ENCODE measurements at regions not wholly inside any gene's neighbourhood (a gene's known extent, or its start where the extent isn't known, plus 50 kb on each side); places are given as distances from the start of the nearest gene placed in this dataset.

GRCh38 chr1:78728359-78728758 lies 78.7 kb downstream of the IFI44 start:
- Histone ChIP-seq H3K4me1 (ENCODE audit: low read length) (no peaks in the 10 kb centered on the region; the same call in 1 of the 2 replicates), H3K27ac (ENCODE audit: low read length) (no peak overlapping the region), H4K20me1 (ENCODE audit: insufficient read depth, low read length) (no peaks in the 10 kb centered on the region), H3K4me3 (ENCODE audit: low read length) (no peak overlapping the region), H3K9me3 (ENCODE audit: insufficient read depth, low read length) (no peaks in the 10 kb centered on the region), H3K4me2 (ENCODE audit: low read length) (no peak overlapping the region), H3K79me2 (ENCODE audit: low read length) (no peaks in the 10 kb centered on the region), H3K9ac (ENCODE audit: low read length) (no peak overlapping the region), H3K27me3 (ENCODE audit: low read depth, low read length) (no peaks in the 10 kb centered on the region), H3K36me3 (replicated peaks; ENCODE audit: low read depth, low read length) (no peaks in the 10 kb centered on the region), H2AFZ (ENCODE audit: low read depth, low read length) (no peak overlapping the region)
- TF ChIP-seq EZH2phosphoT487 (IDR thresholded peaks at IDR 0.05; ENCODE audit: low read depth) (no peak), CTCF (IDR thresholded peaks at IDR 0.05; ENCODE audit: low read depth, low read length) (no peak)

DNA sequence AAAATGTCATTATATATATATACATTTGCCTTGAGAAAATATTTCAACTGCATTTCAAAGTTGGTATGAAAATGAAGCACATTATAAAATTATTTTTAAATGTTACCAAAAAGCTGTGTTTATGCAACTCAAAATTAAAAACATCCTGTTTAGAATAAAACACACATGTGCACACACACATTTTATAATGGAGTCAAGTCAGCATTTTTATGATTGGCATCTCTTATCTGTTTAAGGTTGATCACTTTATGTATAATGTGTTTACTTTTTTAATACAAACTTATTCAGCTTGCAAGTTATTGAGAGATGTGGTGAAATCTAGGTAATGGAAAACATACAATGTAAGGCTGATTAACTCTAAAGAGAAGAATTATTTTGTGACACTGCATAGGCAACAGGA lies 80.4 kb downstream of the IFI44 start:
- Histone ChIP-seq H2AFZ (ENCODE audit: low read depth, low read length) (no peak overlapping the region), H3K27ac (ENCODE audit: low read length) (no peak overlapping the region), H3K9ac (ENCODE audit: low read length) (no peak overlapping the region), H3K4me3 (ENCODE audit: low read length) (no peak overlapping the region), H3K4me2 (ENCODE audit: low read length) (no peak overlapping the region), H3K79me2 (ENCODE audit: low read length) (no peaks in the 10 kb centered on the region), H3K27me3 (ENCODE audit: low read depth, low read length) (no peaks in the 10 kb centered on the region), H3K36me3 (replicated peaks; ENCODE audit: low read depth, low read length) (no peaks in the 10 kb centered on the region), H4K20me1 (ENCODE audit: insufficient read depth, low read length) (no peaks in the 10 kb centered on the region), H3K9me3 (ENCODE audit: insufficient read depth, low read length) (no peaks in the 10 kb centered on the region), H3K4me1 (ENCODE audit: low read length) (no peaks in the 10 kb centered on the region; the same call in 1 of the 2 replicates)
- no peak for TF ChIP-seq EZH2phosphoT487 (IDR thresholded peaks at IDR 0.05; ENCODE audit: low read depth)
- no peak for TF ChIP-seq CTCF (IDR thresholded peaks at IDR 0.05; ENCODE audit: low read depth, low read length)

DNA sequence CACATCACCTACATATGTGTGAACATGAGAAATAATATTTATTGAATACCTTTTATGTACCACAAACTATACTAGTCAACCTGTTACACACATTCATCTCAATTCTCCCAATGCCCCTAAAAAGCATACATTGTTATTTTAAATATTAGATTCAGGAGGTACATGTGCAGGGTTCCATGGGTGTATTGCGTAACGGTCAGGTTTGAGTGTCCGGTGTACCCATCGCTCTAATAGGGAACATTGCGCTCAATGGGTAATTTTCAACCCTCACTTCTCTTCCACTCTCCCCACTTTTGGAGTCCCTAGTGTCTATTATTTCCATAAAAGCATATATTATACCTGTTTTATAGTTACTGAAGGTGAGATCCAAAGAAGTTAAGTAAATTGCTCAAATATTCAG lies 82.0 kb downstream of the IFI44 start:
- H3K27ac ChIP-seq (ENCODE audit: low read length) = no peak overlapping the region
- no peaks in the 10 kb centered on the region for H3K27me3 ChIP-seq (ENCODE audit: low read depth, low read length)
- H3K9ac ChIP-seq (ENCODE audit: low read length) = no peak overlapping the region
- H3K4me1 ChIP-seq (ENCODE audit: low read length) = no peaks in the 10 kb centered on the region; the same call in 1 of the 2 replicates
- no peaks in the 10 kb centered on the region for H3K36me3 ChIP-seq (replicated peaks; ENCODE audit: low read depth, low read length)
- no peaks in the 10 kb centered on the region for H3K9me3 ChIP-seq (ENCODE audit: insufficient read depth, low read length)
- H3K4me2 ChIP-seq (ENCODE audit: low read length) = no peak overlapping the region
- no peak for TF ChIP-seq CTCF (IDR thresholded peaks at IDR 0.05; ENCODE audit: low read depth, low read length)
- TF ChIP-seq EZH2phosphoT487 (IDR thresholded peaks at IDR 0.05; ENCODE audit: low read depth) = no peak
- H3K79me2 ChIP-seq (ENCODE audit: low read length) = no peaks in the 10 kb centered on the region
- H4K20me1 ChIP-seq (ENCODE audit: insufficient read depth, low read length) = no peaks in the 10 kb centered on the region
- H3K4me3 ChIP-seq (ENCODE audit: low read length) = no peak overlapping the region
- no peak overlapping the region for H2AFZ ChIP-seq (ENCODE audit: low read depth, low read length)

DNA sequence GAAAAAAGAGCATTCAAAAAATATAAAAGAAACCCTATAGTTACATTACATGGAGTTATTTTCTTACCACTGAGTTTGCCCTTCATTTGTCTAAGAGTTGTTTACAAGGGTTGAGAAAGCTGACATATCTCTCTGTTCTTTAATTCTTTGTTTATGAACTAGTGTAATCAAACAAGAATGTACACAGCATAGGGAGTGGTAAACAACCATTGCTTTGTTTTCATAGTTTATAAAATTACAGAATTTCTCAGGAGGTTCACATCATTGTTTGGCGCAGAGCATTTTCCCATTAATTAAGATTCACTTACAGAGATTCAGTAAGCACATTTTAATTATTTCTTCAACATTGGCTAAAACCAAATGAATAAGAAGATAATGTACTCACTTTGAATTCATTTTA lies 87.6 kb downstream of the IFI44 start:
- Histone ChIP-seq H3K4me3 (ENCODE audit: low read length) (no peak overlapping the region), H3K9me3 (ENCODE audit: insufficient read depth, low read length) (no peaks in the 10 kb centered on the region), H4K20me1 (ENCODE audit: insufficient read depth, low read length) (no peaks in the 10 kb centered on the region), H3K4me2 (ENCODE audit: low read length) (no peak overlapping the region), H3K27me3 (ENCODE audit: low read depth, low read length) (no peaks in the 10 kb centered on the region), H3K36me3 (replicated peaks; ENCODE audit: low read depth, low read length) (no peaks in the 10 kb centered on the region), H3K27ac (ENCODE audit: low read length) (no peak overlapping the region), H3K9ac (ENCODE audit: low read length) (no peak overlapping the region), H3K4me1 (ENCODE audit: low read length) (no peaks in the 10 kb centered on the region), H2AFZ (ENCODE audit: low read depth, low read length) (no peak overlapping the region), H3K79me2 (ENCODE audit: low read length) (no peaks in the 10 kb centered on the region)
- TF ChIP-seq CTCF (IDR thresholded peaks at IDR 0.05; ENCODE audit: low read depth, low read length) = no peak
- no peak for TF ChIP-seq EZH2phosphoT487 (IDR thresholded peaks at IDR 0.05; ENCODE audit: low read depth)
